SK-N-SH treated with all-trans-retinoic acid at 6 μM for 48 hours (cell line): ENCODE measurements at regions not wholly inside any gene's neighbourhood (a gene's known extent, or its start where the extent isn't known, plus 50 kb on each side); places are given as distances from the start of the nearest gene placed in this dataset.

Source experiments
- ATAC-seq: fragments of 200-7000 bp; cut with Tn5 transposase; 3 replicates; pipeline ENCODE4 v1.9.1; 2020; ENCODE audit warnings: mild to moderate bottlenecking, moderate library complexity
- ARNTL ChIP-seq: fragments of 450-650 bp; formaldehyde crosslinking; IDR thresholded peaks from 2 replicates; pipeline ENCODE4 v1.5.0; 2020; ENCODE audit warnings: low read depth, mild to moderate bottlenecking, moderate library complexity, borderline replicate concordance
- BACH2 ChIP-seq: fragments of 250-450 bp; sonication (Bioruptor Pico); IDR thresholded peaks from 2 replicates; pipeline ENCODE4 v1.9.0; 2021; ENCODE audit warnings: mild to moderate bottlenecking, borderline replicate concordance
- CSDC2 ChIP-seq: fragments of 250-450 bp; sonication (Bioruptor Pico); IDR thresholded peaks from 2 replicates; pipeline ENCODE4 v1.5.0; 2020; ENCODE audit warnings: mild to moderate bottlenecking, moderate library complexity
- ESRRG ChIP-seq: fragments of 250-450 bp; sonication (Bioruptor Pico); IDR thresholded peaks from 2 replicates; pipeline ENCODE4 v1.6.1; 2021; ENCODE audit warnings: mild to moderate bottlenecking
- GLIS3 ChIP-seq: fragments of 250-450 bp; sonication (Bioruptor Pico); IDR thresholded peaks from 2 replicates; pipeline ENCODE4 v1.5.0; 2020; ENCODE audit warnings: mild to moderate bottlenecking, moderate library complexity
- ISL1 ChIP-seq: fragments of 250-450 bp; sonication (Bioruptor Pico); IDR thresholded peaks from 2 replicates; pipeline ENCODE4 v2.1.2; 2022; ENCODE audit warnings: mild to moderate bottlenecking, moderate library complexity
- OSR1 ChIP-seq: fragments of 250-450 bp; sonication (Bioruptor Pico); IDR thresholded peaks from 2 replicates; pipeline ENCODE4 v1.8.0; 2022; ENCODE audit warnings: moderate library complexity, mild to moderate bottlenecking, inconsistent platforms
- PPARA ChIP-seq: fragments of 250-450 bp; sonication (Bioruptor Pico); IDR thresholded peaks from 2 replicates; pipeline ENCODE4 v1.5.0; 2020; ENCODE audit warnings: mild to moderate bottlenecking, borderline replicate concordance
- RARB ChIP-seq: fragments of 250-450 bp; sonication (Bioruptor Pico); IDR thresholded peaks from 2 replicates; pipeline ENCODE4 v1.8.0; 2021; ENCODE audit warnings: mild to moderate bottlenecking, moderate library complexity
- SNAI2 ChIP-seq: fragments of 250-450 bp; sonication (Bioruptor Pico); IDR thresholded peaks from 2 replicates; pipeline ENCODE4 v1.5.0; 2020; ENCODE audit warnings: mild to moderate bottlenecking, moderate library complexity
- TCF4 ChIP-seq: fragments of 250-450 bp; sonication (Bioruptor Pico); IDR thresholded peaks from 2 replicates; pipeline ENCODE4 v1.8.0; 2021; ENCODE audit warnings: mild to moderate bottlenecking, moderate library complexity, borderline replicate concordance
- TOX ChIP-seq: fragments of 250-450 bp; sonication (Bioruptor Pico); IDR thresholded peaks from 2 replicates; pipeline ENCODE4 v1.8.0; 2021; ENCODE audit warnings: mild to moderate bottlenecking, moderate library complexity, borderline replicate concordance
- TSHZ2 ChIP-seq: fragments of 250-450 bp; sonication (Bioruptor Pico); IDR thresholded peaks from 2 replicates; pipeline ENCODE4 v1.5.0; 2020; ENCODE audit warnings: mild to moderate bottlenecking, moderate library complexity
- ZFP3 ChIP-seq: fragments of 250-450 bp; sonication (Bioruptor Pico); IDR thresholded peaks from 2 replicates; pipeline ENCODE4 v1.5.0; 2020; ENCODE audit warnings: mild to moderate bottlenecking, moderate library complexity
- ZFP30 ChIP-seq: fragments of 450-650 bp; formaldehyde crosslinking; IDR thresholded peaks from 2 replicates; pipeline ENCODE4 v1.5.0; 2022; ENCODE audit warnings: mild to moderate bottlenecking, moderate library complexity
- ZNF565 ChIP-seq: fragments of 450-650 bp; formaldehyde crosslinking; conservative IDR thresholded peaks from 2 replicates; pipeline ENCODE4 v1.5.0; 2020; ENCODE audit warnings: low read depth, mild to moderate bottlenecking, moderate library complexity
- TF ChIP-seq, protein P1 (sequence below): fragments of 250-450 bp; sonication (Bioruptor Pico); IDR thresholded peaks from 2 replicates; pipeline ENCODE4 v1.8.0; 2021; ENCODE audit warnings: low read depth, mild to moderate bottlenecking, moderate library complexity, borderline replicate concordance
- TF ChIP-seq, protein P2 (sequence below): fragments of 250-450 bp; sonication (Bioruptor Pico); IDR thresholded peaks from 2 replicates; pipeline ENCODE4 v1.5.1; 2020; ENCODE audit warnings: low read depth, mild to moderate bottlenecking, moderate library complexity
- TF ChIP-seq, protein P3 (sequence below): fragments of 250-450 bp; sonication (Bioruptor Pico); IDR thresholded peaks from 2 replicates; pipeline ENCODE4 v1.5.1; 2021; ENCODE audit warnings: mild to moderate bottlenecking, moderate library complexity
- TF ChIP-seq, protein P4 (sequence below): fragments of 250-450 bp; sonication (Bioruptor Pico); IDR thresholded peaks from 2 replicates; pipeline ENCODE4 v1.8.0; 2020; ENCODE audit warnings: mild to moderate bottlenecking, moderate library complexity, borderline replicate concordance

DNA sequence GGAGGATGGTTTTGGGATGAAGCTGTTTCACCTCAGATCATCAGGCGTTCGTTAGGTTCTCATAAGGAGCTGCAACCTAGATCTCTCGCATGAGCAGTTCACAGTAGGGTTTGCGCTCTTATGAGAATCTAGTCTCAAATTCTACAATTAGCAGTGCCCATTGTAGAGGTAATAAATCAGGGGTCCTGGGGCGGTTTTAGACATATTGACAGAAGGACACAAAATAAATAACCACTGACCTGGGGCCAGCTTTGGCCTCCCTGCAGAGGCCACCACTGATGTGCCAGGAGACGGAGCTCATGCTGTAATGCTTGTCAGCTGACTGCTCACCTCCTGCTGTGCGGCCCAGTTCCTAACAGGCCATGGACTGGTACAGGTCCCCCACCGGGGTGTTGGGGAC, 67.6 kb upstream of the SPATA31D4 start (continued):
- no peak for TF ChIP-seq TSHZ2
- TF ChIP-seq, protein P1, sequence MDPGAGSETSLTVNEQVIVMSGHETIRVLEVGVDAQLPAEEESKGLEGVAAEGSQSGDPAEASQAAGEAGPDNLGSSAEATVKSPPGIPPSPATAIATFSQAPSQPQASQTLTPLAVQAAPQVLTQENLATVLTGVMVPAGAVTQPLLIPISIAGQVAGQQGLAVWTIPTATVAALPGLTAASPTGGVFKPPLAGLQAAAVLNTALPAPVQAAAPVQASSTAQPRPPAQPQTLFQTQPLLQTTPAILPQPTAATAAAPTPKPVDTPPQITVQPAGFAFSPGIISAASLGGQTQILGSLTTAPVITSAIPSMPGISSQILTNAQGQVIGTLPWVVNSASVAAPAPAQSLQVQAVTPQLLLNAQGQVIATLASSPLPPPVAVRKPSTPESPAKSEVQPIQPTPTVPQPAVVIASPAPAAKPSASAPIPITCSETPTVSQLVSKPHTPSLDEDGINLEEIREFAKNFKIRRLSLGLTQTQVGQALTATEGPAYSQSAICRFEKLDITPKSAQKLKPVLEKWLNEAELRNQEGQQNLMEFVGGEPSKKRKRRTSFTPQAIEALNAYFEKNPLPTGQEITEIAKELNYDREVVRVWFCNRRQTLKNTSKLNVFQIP = no peak
- TF ChIP-seq, protein P2, sequence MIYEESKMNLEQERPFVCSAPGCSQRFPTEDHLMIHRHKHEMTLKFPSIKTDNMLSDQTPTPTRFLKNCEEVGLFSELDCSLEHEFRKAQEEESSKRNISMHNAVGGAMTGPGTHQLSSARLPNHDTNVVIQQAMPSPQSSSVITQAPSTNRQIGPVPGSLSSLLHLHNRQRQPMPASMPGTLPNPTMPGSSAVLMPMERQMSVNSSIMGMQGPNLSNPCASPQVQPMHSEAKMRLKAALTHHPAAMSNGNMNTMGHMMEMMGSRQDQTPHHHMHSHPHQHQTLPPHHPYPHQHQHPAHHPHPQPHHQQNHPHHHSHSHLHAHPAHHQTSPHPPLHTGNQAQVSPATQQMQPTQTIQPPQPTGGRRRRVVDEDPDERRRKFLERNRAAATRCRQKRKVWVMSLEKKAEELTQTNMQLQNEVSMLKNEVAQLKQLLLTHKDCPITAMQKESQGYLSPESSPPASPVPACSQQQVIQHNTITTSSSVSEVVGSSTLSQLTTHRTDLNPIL = no peak

- peak; percentile 72; the same call in 2 of the 3 replicates for ATAC-seq
- TF ChIP-seq, protein P3, sequence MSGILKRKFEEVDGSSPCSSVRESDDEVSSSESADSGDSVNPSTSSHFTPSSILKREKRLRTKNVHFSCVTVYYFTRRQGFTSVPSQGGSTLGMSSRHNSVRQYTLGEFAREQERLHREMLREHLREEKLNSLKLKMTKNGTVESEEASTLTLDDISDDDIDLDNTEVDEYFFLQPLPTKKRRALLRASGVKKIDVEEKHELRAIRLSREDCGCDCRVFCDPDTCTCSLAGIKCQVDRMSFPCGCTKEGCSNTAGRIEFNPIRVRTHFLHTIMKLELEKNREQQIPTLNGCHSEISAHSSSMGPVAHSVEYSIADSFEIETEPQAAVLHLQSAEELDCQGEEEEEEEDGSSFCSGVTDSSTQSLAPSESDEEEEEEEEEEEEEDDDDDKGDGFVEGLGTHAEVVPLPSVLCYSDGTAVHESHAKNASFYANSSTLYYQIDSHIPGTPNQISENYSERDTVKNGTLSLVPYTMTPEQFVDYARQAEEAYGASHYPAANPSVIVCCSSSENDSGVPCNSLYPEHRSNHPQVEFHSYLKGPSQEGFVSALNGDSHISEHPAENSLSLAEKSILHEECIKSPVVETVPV (CRISPR knock-in tag) = no peak
- TF ChIP-seq OSR1 (CRISPR knock-in tag) = no peak
- TF ChIP-seq, protein P4, sequence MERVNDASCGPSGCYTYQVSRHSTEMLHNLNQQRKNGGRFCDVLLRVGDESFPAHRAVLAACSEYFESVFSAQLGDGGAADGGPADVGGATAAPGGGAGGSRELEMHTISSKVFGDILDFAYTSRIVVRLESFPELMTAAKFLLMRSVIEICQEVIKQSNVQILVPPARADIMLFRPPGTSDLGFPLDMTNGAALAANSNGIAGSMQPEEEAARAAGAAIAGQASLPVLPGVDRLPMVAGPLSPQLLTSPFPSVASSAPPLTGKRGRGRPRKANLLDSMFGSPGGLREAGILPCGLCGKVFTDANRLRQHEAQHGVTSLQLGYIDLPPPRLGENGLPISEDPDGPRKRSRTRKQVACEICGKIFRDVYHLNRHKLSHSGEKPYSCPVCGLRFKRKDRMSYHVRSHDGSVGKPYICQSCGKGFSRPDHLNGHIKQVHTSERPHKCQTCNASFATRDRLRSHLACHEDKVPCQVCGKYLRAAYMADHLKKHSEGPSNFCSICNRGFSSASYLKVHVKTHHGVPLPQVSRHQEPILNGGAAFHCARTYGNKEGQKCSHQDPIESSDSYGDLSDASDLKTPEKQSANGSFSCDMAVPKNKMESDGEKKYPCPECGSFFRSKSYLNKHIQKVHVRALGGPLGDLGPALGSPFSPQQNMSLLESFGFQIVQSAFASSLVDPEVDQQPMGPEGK (CRISPR knock-in tag) = no peak
- no peak for TF ChIP-seq ZFP30
Measured at GRCh38 chr9:81861644-81862043, 66.6 kb upstream of the SPATA31D4 start.

GRCh38 chr9:81868145-81868544, 60.1 kb upstream of the SPATA31D4 start:
- TF ChIP-seq PPARA (no peak), ZFP3 (CRISPR knock-in tag) (no peak), ARNTL (CRISPR knock-in tag) (no peak)
- no peak for ATAC-seq

GRCh38 chr9:81871695-81872094, 56.5 kb upstream of the SPATA31D4 start:
- TF ChIP-seq, protein P1 = no peak
- peak; percentile 52; the same call in 1 of the 2 replicates for TF ChIP-seq TOX (CRISPR knock-in tag)
- ATAC-seq = peak; percentile 94

- ATAC-seq = no peak
- TF ChIP-seq ZNF565 (no peak), PPARA (no peak), ESRRG (CRISPR knock-in tag) (no peak), SNAI2 (CRISPR knock-in tag) (no peak), ISL1 (CRISPR knock-in tag) (no peak), BACH2 (CRISPR knock-in tag) (no peak), RARB (CRISPR knock-in tag) (no peak), OSR1 (CRISPR knock-in tag) (no peak), TCF4 (CRISPR knock-in tag) (no peak), ZFP30 (no peak), GLIS3 (CRISPR knock-in tag) (no peak), TSHZ2 (no peak), CSDC2 (no peak), TOX (CRISPR knock-in tag) (no peak)
- TF ChIP-seq, protein P2 = no peak
Measured at GRCh38 chr9:81874250-81874649, 54.0 kb upstream of the SPATA31D4 start.
